Transverse colon (tissue), 4 donors: ENCODE measurements at regions not wholly inside any gene's neighbourhood (a gene's known extent, or its start where the extent isn't known, plus 50 kb on each side); places are given as distances from the start of the nearest gene placed in this dataset.

Experiments used
- EP300 ChIP-seq: sonication (generic); formaldehyde crosslinking; IDR thresholded peaks from one replicate; pipeline ENCODE4 v1.6.1; 2017; ENCODE audit warnings: antibody characterized with exemption, low read depth
- POLR2A ChIP-seq: fragments of 450-650 bp; IDR thresholded peaks from one replicate; pipeline ENCODE4 v1.6.1; 2016; ENCODE audit warnings: antibody characterized with exemption, mild to moderate bottlenecking, moderate library complexity
- POLR2AphosphoS5 ChIP-seq, 3 donors: sonication (generic); formaldehyde crosslinking; IDR thresholded peaks; one replicate each; pipeline ENCODE4 v1.6.1; 2016; ENCODE audit warnings: antibody characterized with exemption in 3 of 3
- TF ChIP-seq, protein P1 (sequence below), 5 experiments: fragments of 200-600 bp in 3 of 5; fragments of 450-650 bp in 2 of 5; sonication (generic) in 3 of 5; IDR thresholded peaks; 1 replicate in 2 of 5; 2 replicates in 3 of 5; pipeline ENCODE4 v1.5.1; 2016 to 2017; ENCODE audit warnings: antibody characterized with exemption in 5 of 5, inconsistent platforms in 3 of 5, mild to moderate bottlenecking in 2 of 5, moderate library complexity in 1 of 5

DNA sequence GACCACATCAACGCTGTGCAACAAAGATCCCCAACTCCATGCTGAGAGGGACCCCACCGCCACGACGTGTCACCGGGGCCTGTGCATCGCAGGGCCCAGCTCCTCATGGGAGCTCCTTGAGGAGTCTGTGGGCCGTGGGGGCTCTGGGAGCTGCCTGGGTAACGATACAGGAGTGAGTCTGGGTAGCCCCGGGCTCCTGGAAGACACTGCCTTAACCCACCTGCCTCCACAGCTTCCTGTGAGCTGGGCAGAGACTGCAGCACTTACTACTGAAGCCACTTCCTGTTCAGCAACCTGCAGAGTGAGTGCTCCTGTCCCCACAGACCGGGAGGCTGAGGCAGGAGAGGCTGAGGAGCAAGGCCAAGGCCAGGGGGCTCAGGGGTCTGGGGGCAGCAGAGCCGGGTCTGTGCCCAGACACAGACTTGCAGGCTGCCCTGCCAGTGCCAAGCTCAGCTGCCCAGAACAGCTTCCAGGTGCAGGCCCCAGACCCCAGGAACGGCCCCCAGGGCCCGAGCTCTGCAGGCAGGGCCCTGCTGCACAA is 226.7 kb downstream of the BRD1 start:
- TF ChIP-seq, protein P1, sequence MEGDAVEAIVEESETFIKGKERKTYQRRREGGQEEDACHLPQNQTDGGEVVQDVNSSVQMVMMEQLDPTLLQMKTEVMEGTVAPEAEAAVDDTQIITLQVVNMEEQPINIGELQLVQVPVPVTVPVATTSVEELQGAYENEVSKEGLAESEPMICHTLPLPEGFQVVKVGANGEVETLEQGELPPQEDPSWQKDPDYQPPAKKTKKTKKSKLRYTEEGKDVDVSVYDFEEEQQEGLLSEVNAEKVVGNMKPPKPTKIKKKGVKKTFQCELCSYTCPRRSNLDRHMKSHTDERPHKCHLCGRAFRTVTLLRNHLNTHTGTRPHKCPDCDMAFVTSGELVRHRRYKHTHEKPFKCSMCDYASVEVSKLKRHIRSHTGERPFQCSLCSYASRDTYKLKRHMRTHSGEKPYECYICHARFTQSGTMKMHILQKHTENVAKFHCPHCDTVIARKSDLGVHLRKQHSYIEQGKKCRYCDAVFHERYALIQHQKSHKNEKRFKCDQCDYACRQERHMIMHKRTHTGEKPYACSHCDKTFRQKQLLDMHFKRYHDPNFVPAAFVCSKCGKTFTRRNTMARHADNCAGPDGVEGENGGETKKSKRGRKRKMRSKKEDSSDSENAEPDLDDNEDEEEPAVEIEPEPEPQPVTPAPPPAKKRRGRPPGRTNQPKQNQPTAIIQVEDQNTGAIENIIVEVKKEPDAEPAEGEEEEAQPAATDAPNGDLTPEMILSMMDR (IDR thresholded peaks at IDR 0.05) = no peak
- TF ChIP-seq POLR2A (no peak), POLR2AphosphoS5 (IDR thresholded peaks at IDR 0.05) (no peak), EP300 (no peak)
